GM12878 (cell line): ENCODE measurements at regions not wholly inside any gene's neighbourhood (a gene's known extent, or its start where the extent isn't known, plus 50 kb on each side); places are given as distances from the start of the nearest gene placed in this dataset.

ENCODE experiments used
- ATAC-seq: fragments of 200-7000 bp; cut with Tn5 transposase; 3 replicates; pipeline ENCODE4 v1.9.1; 2020; ENCODE audit warnings: mild to moderate bottlenecking, moderate library complexity
- BruUV-seq: library from RNA; stranded (reverse); fragments of 400-500 nt; replicated peaks from 2 replicates; lab custom pipeline; 2021; lab: Mats Ljungman, UMichigan
- CTCF ChIA-PET: fragments of 300-600 bp; sonication (Branson Sonifier 250); formaldehyde crosslinking; extraction: SDS; loops from one replicate; lab custom pipeline; 2021; ENCODE audit warnings: inconsistent platforms; lab: Yijun Ruan, JAX
- POLR2A ChIA-PET: fragments of 350-600 bp; formaldehyde crosslinking; extraction: SDS; loops from one replicate; lab custom pipeline; 2021; ENCODE audit warnings: inconsistent platforms; lab: Charles Lee
- RAD21 ChIA-PET: fragments of 300-600 bp; sonication (Branson Sonifier 250); formaldehyde crosslinking; loops from one replicate; lab custom pipeline; 2023; ENCODE audit warnings: antibody characterized with exemption; ENCODE audit not compliant: unreplicated experiment; lab: Charles Lee
- SMC1A ChIA-PET: fragments of 300-600 bp; sonication (Branson Sonifier 250); formaldehyde crosslinking; loops from one replicate; lab custom pipeline; 2023; ENCODE audit not compliant: unreplicated experiment, uncharacterized antibody; lab: Charles Lee
- DNase-seq: peaks from one replicate; pipeline ENCODE4 v3.0.0-alpha.2; 2011; ENCODE audit warnings: low read depth, low spot score
- FAIRE-seq: peaks from 3 replicates; lab custom pipeline; 2011; peaks lifted over from hg19 to GRCh38; lab: Jason Lieb, UNC
- H2AFZ ChIP-seq: 2 replicates; pipeline ENCODE4 v1.6.0; 2011; ENCODE audit warnings: low read depth, low read length, control low read depth; ENCODE audit not compliant: control insufficient read depth
- H3K27ac ChIP-seq: 2 replicates; pipeline ENCODE4 v1.5.1; 2011; ENCODE audit warnings: control low read depth; ENCODE audit not compliant: control insufficient read depth, insufficient read depth
- H3K27me3 ChIP-seq, 2 experiments: replicated peaks in 1 of 2; 2 replicates each; pipeline versions ENCODE4 v1.6.0 to v1.6.1; 2011; ENCODE audit warnings: low read length in 1 of 2; ENCODE audit not compliant: control insufficient read depth in 2 of 2, insufficient read depth in 2 of 2
- H3K36me3 ChIP-seq, 2 experiments: 2 replicates each; pipeline ENCODE4 v1.5.1; 2011; ENCODE audit warnings: low read length in 1 of 2; ENCODE audit not compliant: control insufficient read depth in 2 of 2, insufficient read depth in 2 of 2
- H3K4me1 ChIP-seq: 2 replicates; pipeline ENCODE4 v1.6.1; 2011; ENCODE audit warnings: mild to moderate bottlenecking, low read length, moderate library complexity, mixed read lengths; ENCODE audit not compliant: control insufficient read depth, insufficient read depth
- H3K4me2 ChIP-seq: 2 replicates; pipeline ENCODE4 v1.6.0; 2011; ENCODE audit warnings: control low read depth; ENCODE audit not compliant: control insufficient read depth, insufficient read depth
- H3K4me3 ChIP-seq: fragments of 200-600 bp; sonication (generic); 2 replicates; pipeline ENCODE4 v1.5.1; 2016
- H3K79me2 ChIP-seq: 2 replicates; pipeline ENCODE4 v1.6.0; 2011; ENCODE audit warnings: low read length; ENCODE audit not compliant: control insufficient read depth, insufficient read depth
- H3K9ac ChIP-seq: 2 replicates; pipeline ENCODE4 v1.8.0; 2011; ENCODE audit warnings: low read length, control low read depth, mixed read lengths; ENCODE audit not compliant: control insufficient read depth, insufficient read depth
- H3K9me3 ChIP-seq: replicated peaks from 3 replicates; pipeline ENCODE4 v1.5.1; 2011; ENCODE audit warnings: mild to moderate bottlenecking, low read length; ENCODE audit not compliant: control insufficient read depth, insufficient read depth
- H4K20me1 ChIP-seq: 2 replicates; pipeline ENCODE4 v1.6.0; 2011; ENCODE audit not compliant: control insufficient read depth, insufficient read depth
- BACH1 ChIP-seq: fragments of 450-650 bp; IDR thresholded peaks from 2 replicates; pipeline ENCODE4 v1.6.1; 2017; ENCODE audit warnings: mild to moderate bottlenecking, borderline replicate concordance
- CTCF ChIP-seq, 3 experiments: IDR thresholded peaks in 2 of 3; conservative IDR thresholded peaks in 1 of 3; 2 replicates each; pipeline ENCODE4 v1.5.1; 2011; ENCODE audit warnings: low read depth in 3 of 3, low read length in 3 of 3, mild to moderate bottlenecking in 3 of 3, control low read depth in 2 of 3, moderate library complexity in 2 of 3, inconsistent platforms in 1 of 3, mixed read lengths in 1 of 3; ENCODE audit not compliant: control insufficient read depth in 2 of 3, insufficient read depth in 1 of 3; ENCODE audit errors: extremely low read depth in 1 of 3
- DPF2 ChIP-seq: fragments of 450-650 bp; IDR thresholded peaks from 2 replicates; pipeline ENCODE4 v1.6.1; 2017; ENCODE audit warnings: mild to moderate bottlenecking
- EGR1 ChIP-seq, 2 experiments: IDR thresholded peaks; 1 replicate in 1 of 2; 2 replicates in 1 of 2; pipeline ENCODE4 v1.6.1; 2011 to 2012; ENCODE audit warnings: low read depth in 2 of 2, low read length in 2 of 2, borderline replicate concordance in 1 of 2, mild to moderate bottlenecking in 1 of 2, moderate library complexity in 1 of 2
- ELK1 ChIP-seq: IDR thresholded peaks from 2 replicates; pipeline ENCODE4 v1.6.1; 2012; ENCODE audit warnings: low read depth, low read length, improper control_type of control experiment
- ESRRA ChIP-seq: IDR thresholded peaks from 2 replicates; pipeline ENCODE4 v1.6.1; 2012; ENCODE audit warnings: mild to moderate bottlenecking, low read length, improper control_type of control experiment
- GABPA ChIP-seq: IDR thresholded peaks from 2 replicates; pipeline ENCODE4 v1.6.1; 2014; ENCODE audit warnings: antibody characterized with exemption, low read depth, mild to moderate bottlenecking, inconsistent platforms
- MEF2A ChIP-seq: IDR thresholded peaks from 2 replicates; pipeline ENCODE4 v1.6.1; 2011; ENCODE audit warnings: low read depth, mild to moderate bottlenecking, low read length, moderate library complexity; ENCODE audit not compliant: insufficient read depth
- NFXL1 ChIP-seq: fragments of 450-650 bp; IDR thresholded peaks from 2 replicates; pipeline ENCODE4 v1.6.1; 2017; ENCODE audit warnings: antibody characterized with exemption, mild to moderate bottlenecking, borderline replicate concordance
- RELB ChIP-seq: fragments of 450-650 bp; IDR thresholded peaks from 2 replicates; pipeline ENCODE4 v1.6.1; 2017; ENCODE audit warnings: low read depth, mild to moderate bottlenecking, moderate library complexity
- SUPT20H ChIP-seq: IDR thresholded peaks from 2 replicates; pipeline ENCODE4 v1.6.1; 2011; ENCODE audit warnings: low read depth, mild to moderate bottlenecking, low read length, moderate library complexity, borderline replicate concordance; ENCODE audit not compliant: control insufficient read depth
- TCF12 ChIP-seq: IDR thresholded peaks from 2 replicates; pipeline ENCODE4 v1.6.1; 2011; ENCODE audit warnings: low read depth, mild to moderate bottlenecking, low read length
- WGBS: methylation state at CpG from one replicate; pipeline ENCODE4 v1.1.6; 2016; ENCODE audit warnings: low lambda C conversion rate; ENCODE audit not compliant: insufficient replicate concordance, insufficient coverage; ENCODE audit errors: missing lambda C conversion rate; 5-methylcytosine and 5-hydroxymethylcytosine counted together
- in situ Hi-C: fragments of 300-500 bp; cut with MboI; formaldehyde crosslinking; loops from 9 replicates; pipeline ENCODE4 v1.14.3; 2018; ENCODE audit warnings: mixed read lengths
- intact Hi-C: fragments of 100-400 bp; cut with micrococcal nuclease; formaldehyde crosslinking; loops from one replicate; pipeline ENCODE4 v1.14.2; 2022; ENCODE audit not compliant: unreplicated experiment

- WGBS: 82% methylated on average over 2 of the region's 2 CpGs
- CTCF ChIA-PET: no interaction called here
Observed at GRCh38 chr2:142270291-142270690, 139.5 kb upstream of the LRP1B start.

GRCh38 chr2:142259356-142259755, 128.5 kb upstream of the LRP1B start:
- WGBS: 70% methylated on average over 5 of the region's 5 CpGs
- in situ Hi-C loops: no loop called here
- no peaks in the 10 kb centered on the region for H3K79me2 ChIP-seq
- H3K27me3 ChIP-seq: no peaks in the 10 kb centered on the region
- intact Hi-C loops: no loop called here
- no peaks in the 10 kb centered on the region for H3K4me1 ChIP-seq
- ChIA-PET RAD21 (no interaction called here), CTCF (no interaction called here), POLR2A (no interaction called here), SMC1A (no interaction called here)
- H3K4me2 ChIP-seq: no peak overlapping the region
- no peak overlapping the region for H3K27ac ChIP-seq
- DNase-seq (no peak), ATAC-seq (no peak), FAIRE-seq (no peak)
- no peak overlapping the region for H3K9ac ChIP-seq
- no peaks in the 10 kb centered on the region for H3K36me3 ChIP-seq
- BruUV-seq: no TSS peak
- H3K9me3 ChIP-seq: no peaks in the 10 kb centered on the region
- H4K20me1 ChIP-seq: no peaks in the 10 kb centered on the region
- H3K4me3 ChIP-seq: no peak overlapping the region
- no peak overlapping the region for H2AFZ ChIP-seq
- no peak for TF ChIP-seq DPF2
- TF ChIP-seq EGR1 (IDR thresholded peaks at IDR 0.05; ENCODE audit: borderline replicate concordance in 1 of 2, low read depth in 2 of 2, low read length in 2 of 2): no peak
- TF ChIP-seq ESRRA: no peak
- no peak for TF ChIP-seq TCF12
- no peak for TF ChIP-seq ELK1
- TF ChIP-seq CTCF (IDR thresholded peaks at IDR 0.05 in 2 of 3, conservative IDR thresholded peaks at IDR 0.05 in 1 of 3; ENCODE audit: control insufficient read depth in 2 of 3, extremely low read depth in 1 of 3, insufficient read depth in 1 of 3, low read depth in 3 of 3, low read length in 3 of 3): no peak
- TF ChIP-seq SUPT20H: no peak
- TF ChIP-seq GABPA: no peak
- no peak for TF ChIP-seq BACH1
- no peak for TF ChIP-seq MEF2A
- no peak for TF ChIP-seq NFXL1

More at GRCh38 chr2:142270291-142270690, 139.5 kb upstream of the LRP1B start:
- in situ Hi-C loops: no loop called here
- H3K36me3 ChIP-seq: no peaks in the 10 kb centered on the region
- ChIA-PET SMC1A (no interaction called here), RAD21 (no interaction called here), POLR2A (no interaction called here)
- TF ChIP-seq RELB: no peak
- no peak overlapping the region for H3K9ac ChIP-seq
- no peak for FAIRE-seq
- no peak overlapping the region for H3K4me3 ChIP-seq
- no peaks in the 10 kb centered on the region for H3K27me3 ChIP-seq
- DNase-seq: no peak
- ATAC-seq: no peak
- H3K4me2 ChIP-seq: no peak overlapping the region
- intact Hi-C loops: no loop called here
- H3K4me1 ChIP-seq: no peaks in the 10 kb centered on the region
- no TSS peak for BruUV-seq
- H4K20me1 ChIP-seq: no peaks in the 10 kb centered on the region
- no peaks in the 10 kb centered on the region for H3K79me2 ChIP-seq
- H3K27ac ChIP-seq: no peak overlapping the region
- H3K9me3 ChIP-seq: no peaks in the 10 kb centered on the region
- no peak overlapping the region for H2AFZ ChIP-seq
